ENCODE measurements at regions not wholly inside any gene's neighbourhood (a gene's known extent, or its start where the extent isn't known, plus 50 kb on each side); places are given as distances from the start of the nearest gene placed in this dataset.
"Not testable (repeated sequence)": the region's sequence is repeated elsewhere in the genome, so short reads cannot be mapped to it uniquely, and the experiment has no call there.

- TF ChIP-seq CTCF, POLR2AphosphoS5 (IDR thresholded peaks at IDR 0.05): not testable (repeated sequence)
These were observed 121.8 kb downstream of the FSCB start for GRCh38 chr14:44385296-44385695.
